HEK293 (cell line): ENCODE measurements at regions not wholly inside any gene's neighbourhood (a gene's known extent, or its start where the extent isn't known, plus 50 kb on each side); places are given as distances from the start of the nearest gene placed in this dataset.

Experiments
- YY1 ChIP-seq: fragments of 450-650 bp; formaldehyde crosslinking; IDR thresholded peaks from 2 replicates; pipeline ENCODE4 v1.5.1; 2018; ENCODE audit warnings: missing biosample characterization, missing genetic modification characterization
- ZFP37 ChIP-seq: fragments of 450-650 bp; formaldehyde crosslinking; IDR thresholded peaks from 2 replicates; pipeline ENCODE4 v1.5.1; 2016; ENCODE audit warnings: missing biosample characterization, missing genetic modification characterization
- ZNF133 ChIP-seq: fragments of 450-650 bp; formaldehyde crosslinking; IDR thresholded peaks from 2 replicates; pipeline ENCODE4 v1.5.1; 2016; ENCODE audit warnings: missing biosample characterization, missing genetic modification characterization
- ZNF223 ChIP-seq: fragments of 450-650 bp; formaldehyde crosslinking; IDR thresholded peaks from 2 replicates; pipeline ENCODE4 v1.5.1; 2016; ENCODE audit warnings: missing biosample characterization, missing genetic modification characterization
- ZNF585B ChIP-seq: fragments of 450-650 bp; formaldehyde crosslinking; IDR thresholded peaks from 2 replicates; pipeline ENCODE4 v1.5.1; 2016; ENCODE audit warnings: missing biosample characterization, missing genetic modification characterization
- TF ChIP-seq, protein P1 (sequence below): fragments of 450-650 bp; formaldehyde crosslinking; IDR thresholded peaks from 2 replicates; pipeline ENCODE4 v1.5.1; 2016; ENCODE audit warnings: missing biosample characterization, missing genetic modification characterization

DNA sequence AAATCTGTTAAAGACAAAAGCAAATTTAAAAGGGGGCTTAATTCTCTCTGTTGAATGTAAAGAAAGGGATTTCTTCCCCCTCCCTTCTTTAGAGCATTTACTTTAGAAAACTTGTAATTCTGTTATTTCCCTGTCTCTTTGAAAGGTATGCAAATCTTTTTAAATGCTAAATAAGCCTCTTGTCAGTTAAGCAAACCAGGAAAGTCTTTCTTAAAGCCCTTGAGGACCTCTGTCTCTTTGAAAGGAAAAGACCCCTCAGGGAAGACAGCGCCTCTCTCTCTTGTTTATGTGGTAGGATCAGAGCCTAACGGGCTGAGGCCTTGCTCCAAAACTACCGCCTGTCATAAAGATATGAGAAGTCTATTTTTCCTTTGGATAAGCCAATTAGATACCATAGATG, 139.9 kb upstream of the CDH7 start:
- TF ChIP-seq ZNF223 (tag by site-specific recombination): no peak
- no peak for TF ChIP-seq YY1 (tag by site-specific recombination)
- TF ChIP-seq ZFP37 (tag by site-specific recombination): no peak
- no peak for TF ChIP-seq ZNF585B (tag by site-specific recombination)
- no peak for TF ChIP-seq ZNF133 (tag by site-specific recombination)
- TF ChIP-seq, protein P1, sequence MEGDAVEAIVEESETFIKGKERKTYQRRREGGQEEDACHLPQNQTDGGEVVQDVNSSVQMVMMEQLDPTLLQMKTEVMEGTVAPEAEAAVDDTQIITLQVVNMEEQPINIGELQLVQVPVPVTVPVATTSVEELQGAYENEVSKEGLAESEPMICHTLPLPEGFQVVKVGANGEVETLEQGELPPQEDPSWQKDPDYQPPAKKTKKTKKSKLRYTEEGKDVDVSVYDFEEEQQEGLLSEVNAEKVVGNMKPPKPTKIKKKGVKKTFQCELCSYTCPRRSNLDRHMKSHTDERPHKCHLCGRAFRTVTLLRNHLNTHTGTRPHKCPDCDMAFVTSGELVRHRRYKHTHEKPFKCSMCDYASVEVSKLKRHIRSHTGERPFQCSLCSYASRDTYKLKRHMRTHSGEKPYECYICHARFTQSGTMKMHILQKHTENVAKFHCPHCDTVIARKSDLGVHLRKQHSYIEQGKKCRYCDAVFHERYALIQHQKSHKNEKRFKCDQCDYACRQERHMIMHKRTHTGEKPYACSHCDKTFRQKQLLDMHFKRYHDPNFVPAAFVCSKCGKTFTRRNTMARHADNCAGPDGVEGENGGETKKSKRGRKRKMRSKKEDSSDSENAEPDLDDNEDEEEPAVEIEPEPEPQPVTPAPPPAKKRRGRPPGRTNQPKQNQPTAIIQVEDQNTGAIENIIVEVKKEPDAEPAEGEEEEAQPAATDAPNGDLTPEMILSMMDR (tag by site-specific recombination): no peak
